ENCODE measurements at regions not wholly inside any gene's neighbourhood (a gene's known extent, or its start where the extent isn't known, plus 50 kb on each side); places are given as distances from the start of the nearest gene placed in this dataset.
"Not testable (repeated sequence)": the region's sequence is repeated elsewhere in the genome, so short reads cannot be mapped to it uniquely, and the experiment has no call there.

- Histone ChIP-seq H3K27ac (ENCODE audit: insufficient read depth, low read length) (no peak overlapping the region), H2AFZ (ENCODE audit: low read length) (no peak overlapping the region), H4K20me1 (ENCODE audit: control insufficient read depth, extremely low read depth, insufficient read depth, low read length) (no peaks in the 10 kb centered on the region), H3K4me1 (ENCODE audit: control insufficient read depth, extremely low read depth, insufficient read depth, low read length) (no peaks in the 10 kb centered on the region), H3K9ac (ENCODE audit: insufficient read depth, low read length) (no peak overlapping the region), H3K9me3 (ENCODE audit: control insufficient read depth, insufficient read depth, low read depth, low read length) (no peaks in the 10 kb centered on the region), H3K4me3 (replicated peaks in 1 of 4; ENCODE audit: control extremely low read depth in 1 of 4, insufficient read depth in 1 of 4, low read depth in 3 of 4, low read length in 4 of 4) (no peak overlapping the region), H3K36me3 (ENCODE audit: control insufficient read depth, insufficient read depth, low read length) (no peaks in the 10 kb centered on the region), H3K27me3 (ENCODE audit: control insufficient read depth, insufficient read depth, low read length) (no peaks in the 10 kb centered on the region), H3K4me2 (ENCODE audit: extremely low read depth, insufficient read depth, low read length) (no peak overlapping the region), H3K79me2 (ENCODE audit: control insufficient read depth, insufficient read depth, low read length) (no peaks in the 10 kb centered on the region)
- TF ChIP-seq EZH2 (IDR thresholded peaks at IDR 0.05; ENCODE audit: low read length, missing control alignments) (no peak), CTCF (conservative IDR thresholded peaks at IDR 0.05 in 1 of 2, IDR thresholded peaks at IDR 0.05 in 1 of 2; ENCODE audit: low read depth in 1 of 2, low read length in 2 of 2) (no peak)
- DNase-seq (ENCODE audit: low read depth in 2 of 2), result no peak
Observed at GRCh38 chr18:60180671-60181070, 191.9 kb downstream of the MC4R start.

GRCh38 chr18:60178224-60178623 lies 194.4 kb downstream of the MC4R start:
- not testable (repeated sequence) for H3K79me2 ChIP-seq (ENCODE audit: control insufficient read depth, insufficient read depth, low read length); H3K27me3 ChIP-seq (ENCODE audit: control insufficient read depth, insufficient read depth, low read length); H3K4me2 ChIP-seq (ENCODE audit: extremely low read depth, insufficient read depth, low read length); DNase-seq (ENCODE audit: low read depth in 2 of 2); H3K27ac ChIP-seq (ENCODE audit: insufficient read depth, low read length); H3K36me3 ChIP-seq (ENCODE audit: control insufficient read depth, insufficient read depth, low read length); H3K4me3 ChIP-seq (replicated peaks in 1 of 4; ENCODE audit: control extremely low read depth in 1 of 4, insufficient read depth in 1 of 4, low read depth in 3 of 4, low read length in 4 of 4); H3K9ac ChIP-seq (ENCODE audit: insufficient read depth, low read length); H3K4me1 ChIP-seq (ENCODE audit: control insufficient read depth, extremely low read depth, insufficient read depth, low read length); H4K20me1 ChIP-seq (ENCODE audit: control insufficient read depth, extremely low read depth, insufficient read depth, low read length); H3K9me3 ChIP-seq (ENCODE audit: control insufficient read depth, insufficient read depth, low read depth, low read length); H2AFZ ChIP-seq (ENCODE audit: low read length)

- no peaks in the 10 kb centered on the region for H3K36me3 ChIP-seq (ENCODE audit: control insufficient read depth, insufficient read depth, low read length)
- H4K20me1 ChIP-seq (ENCODE audit: control insufficient read depth, extremely low read depth, insufficient read depth, low read length), result no peaks in the 10 kb centered on the region
- H3K79me2 ChIP-seq (ENCODE audit: control insufficient read depth, insufficient read depth, low read length), result no peaks in the 10 kb centered on the region
- no peak overlapping the region for H3K4me2 ChIP-seq (ENCODE audit: extremely low read depth, insufficient read depth, low read length)
- TF ChIP-seq CTCF (conservative IDR thresholded peaks at IDR 0.05 in 1 of 2, IDR thresholded peaks at IDR 0.05 in 1 of 2; ENCODE audit: low read depth in 1 of 2, low read length in 2 of 2) (no peak), EZH2 (IDR thresholded peaks at IDR 0.05; ENCODE audit: low read length, missing control alignments) (no peak)
- no peaks in the 10 kb centered on the region for H3K9me3 ChIP-seq (ENCODE audit: control insufficient read depth, insufficient read depth, low read depth, low read length)
- no peak overlapping the region for H2AFZ ChIP-seq (ENCODE audit: low read length)
- no peaks in the 10 kb centered on the region for H3K27me3 ChIP-seq (ENCODE audit: control insufficient read depth, insufficient read depth, low read length)
- H3K4me1 ChIP-seq (ENCODE audit: control insufficient read depth, extremely low read depth, insufficient read depth, low read length), result no peaks in the 10 kb centered on the region
- DNase-seq (ENCODE audit: low read depth in 2 of 2), result no peak
- H3K4me3 ChIP-seq (replicated peaks in 1 of 4; ENCODE audit: control extremely low read depth in 1 of 4, insufficient read depth in 1 of 4, low read depth in 3 of 4, low read length in 4 of 4), result no peak overlapping the region
- no peak overlapping the region for H3K9ac ChIP-seq (ENCODE audit: insufficient read depth, low read length)
- no peak overlapping the region for H3K27ac ChIP-seq (ENCODE audit: insufficient read depth, low read length)
Observed at GRCh38 chr18:60176259-60176658, 196.3 kb downstream of the MC4R start.

GRCh38 chr18:60174832-60175231 lies 197.7 kb downstream of the MC4R start:
- no peak for DNase-seq (ENCODE audit: low read depth in 2 of 2)
- Histone ChIP-seq H3K27me3 (ENCODE audit: control insufficient read depth, insufficient read depth, low read length) (no peaks in the 10 kb centered on the region), H3K27ac (ENCODE audit: insufficient read depth, low read length) (no peak overlapping the region), H3K36me3 (ENCODE audit: control insufficient read depth, insufficient read depth, low read length) (no peaks in the 10 kb centered on the region), H3K79me2 (ENCODE audit: control insufficient read depth, insufficient read depth, low read length) (no peaks in the 10 kb centered on the region), H3K9ac (ENCODE audit: insufficient read depth, low read length) (no peak overlapping the region), H3K4me3 (replicated peaks in 1 of 4; ENCODE audit: control extremely low read depth in 1 of 4, insufficient read depth in 1 of 4, low read depth in 3 of 4, low read length in 4 of 4) (no peak overlapping the region), H4K20me1 (ENCODE audit: control insufficient read depth, extremely low read depth, insufficient read depth, low read length) (no peaks in the 10 kb centered on the region), H3K9me3 (ENCODE audit: control insufficient read depth, insufficient read depth, low read depth, low read length) (no peaks in the 10 kb centered on the region), H2AFZ (ENCODE audit: low read length) (no peak overlapping the region), H3K4me2 (ENCODE audit: extremely low read depth, insufficient read depth, low read length) (no peak overlapping the region), H3K4me1 (ENCODE audit: control insufficient read depth, extremely low read depth, insufficient read depth, low read length) (no peaks in the 10 kb centered on the region)
- TF ChIP-seq EZH2 (IDR thresholded peaks at IDR 0.05; ENCODE audit: low read length, missing control alignments) (no peak), CTCF (conservative IDR thresholded peaks at IDR 0.05 in 1 of 2, IDR thresholded peaks at IDR 0.05 in 1 of 2; ENCODE audit: low read depth in 1 of 2, low read length in 2 of 2) (no peak)
